H1 (cell line): ENCODE measurements at regions not wholly inside any gene's neighbourhood (a gene's known extent, or its start where the extent isn't known, plus 50 kb on each side); places are given as distances from the start of the nearest gene placed in this dataset.
"Not testable (repeated sequence)": the region's sequence is repeated elsewhere in the genome, so short reads cannot be mapped to it uniquely, and the experiment has no call there.

Experiments used
- CTCF ChIA-PET: fragments of 300-600 bp; sonication (Branson Sonifier 250); formaldehyde crosslinking; loops from one replicate; lab custom pipeline; 2021; ENCODE audit not compliant: partially characterized antibody; lab: Charles Lee
- POLR2A ChIA-PET: fragments of 300-600 bp; sonication (Branson Sonifier 250); formaldehyde crosslinking; loops from one replicate; lab custom pipeline; 2021; ENCODE audit warnings: inconsistent platforms; ENCODE audit not compliant: partially characterized antibody; lab: Charles Lee
- DNase-seq, 2 experiments: peaks; one replicate each; pipeline versions ENCODE4 v3.0.0 to v3.0.0-alpha.2; 2010 to 2022; ENCODE audit warnings: low spot score in 2 of 2, low read depth in 1 of 2, mixed read lengths in 1 of 2
- FAIRE-seq: peaks from 2 replicates; lab custom pipeline; 2011; peaks lifted over from hg19 to GRCh38; lab: Jason Lieb, UNC
- H2AFZ ChIP-seq: 2 replicates; pipeline ENCODE4 v1.8.1; 2012; ENCODE audit warnings: low read length, inconsistent platforms
- H2AK5ac ChIP-seq: 2 replicates; pipeline ENCODE4 v1.6.1; 2013; ENCODE audit warnings: low read depth, low read length
- H2BK120ac ChIP-seq: replicated peaks from 2 replicates; pipeline ENCODE3; 2013; ENCODE audit warnings: low read depth, low read length, inconsistent platforms
- H2BK12ac ChIP-seq: 2 replicates; pipeline ENCODE4 v1.6.1; 2013; ENCODE audit warnings: low read depth, low read length
- H2BK15ac ChIP-seq: 2 replicates; pipeline ENCODE4 v1.6.1; 2013; ENCODE audit warnings: low read length
- H2BK20ac ChIP-seq: 2 replicates; pipeline ENCODE4 v1.6.1; 2013; ENCODE audit warnings: low read length
- H2BK5ac ChIP-seq: 2 replicates; pipeline ENCODE4 v1.6.1; 2013; ENCODE audit warnings: low read depth, low read length
- H3K14ac ChIP-seq: 2 replicates; pipeline ENCODE4 v1.6.1; 2013; ENCODE audit warnings: inconsistent platforms; ENCODE audit not compliant: insufficient read length
- H3K18ac ChIP-seq: 2 replicates; pipeline ENCODE4 v1.6.1; 2013; ENCODE audit warnings: low read length; ENCODE audit errors: extremely low read depth
- H3K23ac ChIP-seq: 2 replicates; pipeline ENCODE4 v1.6.1; 2013; ENCODE audit warnings: inconsistent platforms; ENCODE audit not compliant: insufficient read length
- H3K23me2 ChIP-seq: 2 replicates; pipeline ENCODE4 v1.6.1; 2013; ENCODE audit warnings: low read depth, low read length
- H3K27ac ChIP-seq: 2 replicates; pipeline ENCODE4 v1.6.1; 2011; ENCODE audit warnings: low read depth, low read length, inconsistent platforms
- H3K27me3 ChIP-seq, 4 experiments: replicated peaks in 1 of 4; 1 replicate in 1 of 4; 2 replicates in 3 of 4; pipeline versions ENCODE4 v1.6.1 to v1.8.1; 2011 to 2013; ENCODE audit warnings: low read length in 3 of 4, mild to moderate bottlenecking in 3 of 4, inconsistent platforms in 2 of 4, mixed read lengths in 2 of 4, moderate library complexity in 1 of 4; ENCODE audit not compliant: control insufficient read depth in 3 of 4, insufficient read depth in 3 of 4; ENCODE audit errors: extremely low read depth in 1 of 4
- H3K36me3 ChIP-seq, 4 experiments: 2 replicates each; pipeline versions ENCODE4 v1.6.1 to v1.8.1; 2011 to 2013; ENCODE audit warnings: mild to moderate bottlenecking in 4 of 4, low read length in 3 of 4, moderate library complexity in 2 of 4, control low read depth in 1 of 4, inconsistent platforms in 1 of 4; ENCODE audit not compliant: insufficient read depth in 4 of 4, control insufficient read depth in 2 of 4
- H3K4ac ChIP-seq: replicated peaks from 2 replicates; pipeline ENCODE3; 2013; ENCODE audit warnings: low read length, low read depth, mixed read lengths, inconsistent platforms; ENCODE audit not compliant: insufficient read length
- H3K4me1 ChIP-seq, 4 experiments: replicated peaks in 1 of 4; 1 replicate in 1 of 4; 2 replicates in 3 of 4; pipeline versions ENCODE4 v1.6.1 to v1.8.1; 2011 to 2013; ENCODE audit warnings: low read length in 3 of 4, inconsistent platforms in 2 of 4, mixed read lengths in 1 of 4; ENCODE audit not compliant: insufficient read depth in 4 of 4, control insufficient read depth in 3 of 4
- H3K4me2 ChIP-seq, 2 experiments: 2 replicates each; pipeline versions ENCODE4 v1.6.1 to v1.8.1; 2011 to 2013; ENCODE audit warnings: low read depth in 2 of 2, low read length in 2 of 2, control low read depth in 1 of 2, inconsistent platforms in 1 of 2, mild to moderate bottlenecking in 1 of 2; ENCODE audit not compliant: insufficient read depth in 1 of 2
- H3K4me3 ChIP-seq, 4 experiments: fragments of 200-600, 300-600 bp in 1 of 4; sonication (generic), shearing (Covaris generic), sonication (Bioruptor Twin) in 1 of 4; 2 replicates each; pipeline versions ENCODE4 v1.5.1 to v1.8.1; 2011 to 2016; ENCODE audit warnings: low read length in 4 of 4, low read depth in 3 of 4, control low read depth in 2 of 4, inconsistent platforms in 2 of 4, mild to moderate bottlenecking in 2 of 4, mixed read lengths in 1 of 4, moderate library complexity in 1 of 4; ENCODE audit not compliant: insufficient read depth in 2 of 4; ENCODE audit errors: extremely low read depth in 1 of 4
- H3K56ac ChIP-seq: replicated peaks from 2 replicates; pipeline ENCODE3; 2013; ENCODE audit warnings: low read depth, mild to moderate bottlenecking, mixed read lengths, low read length, inconsistent platforms; ENCODE audit not compliant: insufficient read length
- H3K79me1 ChIP-seq: 2 replicates; pipeline ENCODE4 v1.6.1; 2013; ENCODE audit warnings: low read depth, low read length, control low read depth
- H3K79me2 ChIP-seq, 2 experiments: 2 replicates each; pipeline versions ENCODE4 v1.6.1 to v1.8.1; 2012 to 2013; ENCODE audit warnings: low read length in 2 of 2, mild to moderate bottlenecking in 2 of 2, inconsistent platforms in 1 of 2; ENCODE audit not compliant: insufficient read depth in 2 of 2, control insufficient read depth in 1 of 2
- H3K9ac ChIP-seq, 4 experiments: replicated peaks in 1 of 4; 1 replicate in 1 of 4; 2 replicates in 3 of 4; pipeline versions ENCODE4 v1.6.1 to v1.8.1; 2011 to 2013; ENCODE audit warnings: low read depth in 3 of 4, low read length in 3 of 4, control low read depth in 2 of 4, mild to moderate bottlenecking in 2 of 4, moderate library complexity in 2 of 4, inconsistent platforms in 1 of 4; ENCODE audit errors: extremely low read depth in 1 of 4
- H3K9me3 ChIP-seq, 2 experiments: 2 replicates each; pipeline versions ENCODE4 v1.6.1 to v1.8.1; 2012 to 2013; ENCODE audit warnings: mild to moderate bottlenecking in 2 of 2, moderate library complexity in 2 of 2, control low read depth in 1 of 2, inconsistent platforms in 1 of 2, low read depth in 1 of 2, low read length in 1 of 2, mixed read lengths in 1 of 2; ENCODE audit not compliant: insufficient read depth in 2 of 2
- H4K20me1 ChIP-seq, 2 experiments: replicated peaks in 1 of 2; 2 replicates each; pipeline versions ENCODE3 to v1.8.1; 2011 to 2013; ENCODE audit warnings: inconsistent platforms in 2 of 2, low read length in 2 of 2, mild to moderate bottlenecking in 1 of 2; ENCODE audit not compliant: insufficient read depth in 2 of 2, control insufficient read depth in 1 of 2
- H4K5ac ChIP-seq: 2 replicates; pipeline ENCODE4 v1.6.1; 2013; ENCODE audit warnings: low read length, low read depth, mixed read lengths, inconsistent platforms; ENCODE audit not compliant: insufficient read length
- H4K8ac ChIP-seq: 2 replicates; pipeline ENCODE4 v1.8.0; 2013; ENCODE audit warnings: mild to moderate bottlenecking, moderate library complexity, low read length, inconsistent platforms; ENCODE audit not compliant: insufficient read depth; ENCODE audit errors: extremely low read depth
- H4K91ac ChIP-seq: replicated peaks from 2 replicates; pipeline ENCODE3; 2013; ENCODE audit warnings: low read length, mixed read lengths, inconsistent platforms; ENCODE audit not compliant: insufficient read length
- WGBS, 2 experiments: shearing (Covaris generic) in 1 of 2; methylation state at CpG; one replicate each; pipeline versions ENCODE4 v1.1.6 to v1.1.7; 2013 to 2015; ENCODE audit warnings: low lambda C conversion rate in 2 of 2, mixed read lengths in 2 of 2, inconsistent platforms in 1 of 2, low coverage in 1 of 2, missing lambda C conversion rate in 1 of 2; ENCODE audit not compliant: insufficient replicate concordance in 2 of 2, insufficient coverage in 1 of 2, insufficient read length in 1 of 2; ENCODE audit errors: extremely low coverage in 1 of 2, missing lambda C conversion rate in 1 of 2; 5-methylcytosine and 5-hydroxymethylcytosine counted together

DNA sequence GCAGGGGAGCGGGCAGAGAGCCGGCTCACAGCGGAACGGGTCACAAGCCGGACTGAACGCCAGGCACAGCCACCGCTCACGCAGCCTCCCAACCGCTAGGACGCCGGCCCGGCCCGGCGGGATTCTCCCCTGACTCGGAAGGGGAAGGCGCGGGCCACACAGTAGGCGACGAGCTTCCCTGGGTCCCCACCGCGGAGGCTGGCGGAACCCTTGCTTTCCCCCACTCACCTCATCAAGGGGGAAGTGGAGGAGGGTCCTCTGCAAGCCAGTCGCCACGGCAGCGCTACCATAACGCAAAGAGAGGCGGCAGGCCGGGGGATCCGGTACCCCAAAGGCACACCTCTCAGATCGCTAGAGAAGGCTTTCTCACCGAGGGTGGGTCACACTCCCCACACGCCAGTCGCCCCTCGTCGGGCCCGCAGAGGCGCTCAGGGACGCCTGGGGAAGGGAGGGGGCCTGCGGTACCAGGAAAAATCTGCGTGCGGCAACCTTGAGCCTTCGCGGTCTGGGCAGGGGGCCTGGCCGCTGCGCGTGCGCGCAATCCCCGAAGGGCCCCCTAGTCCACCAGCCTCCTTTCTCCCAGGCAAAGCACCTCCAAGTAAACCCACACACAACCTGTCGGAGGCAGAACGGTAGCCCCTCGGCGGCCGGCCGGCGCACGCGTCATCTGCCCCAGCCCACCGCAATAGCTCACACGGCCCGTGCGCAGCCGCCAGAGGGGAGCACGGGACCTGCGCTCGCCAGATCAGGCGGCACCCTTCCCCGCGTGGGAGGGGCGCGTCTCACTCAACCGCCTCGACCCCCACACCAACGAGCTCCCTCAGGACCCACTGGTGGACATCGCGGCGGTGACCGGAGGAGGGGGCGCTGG is 95.8 kb upstream of the ANKRD30BL start:
- H2BK120ac ChIP-seq, H3K23me2 ChIP-seq, H3K4me1 ChIP-seq, H2AFZ ChIP-seq, H3K79me1 ChIP-seq, H3K4ac ChIP-seq, H3K9ac ChIP-seq, H4K5ac ChIP-seq, H3K56ac ChIP-seq, H3K36me3 ChIP-seq, H4K20me1 ChIP-seq, H2AK5ac ChIP-seq, H2BK20ac ChIP-seq, H4K8ac ChIP-seq, H2BK12ac ChIP-seq, H3K18ac ChIP-seq, H3K14ac ChIP-seq, H2BK15ac ChIP-seq, CTCF ChIA-PET, H3K79me2 ChIP-seq, H4K91ac ChIP-seq, H3K4me3 ChIP-seq, H3K27me3 ChIP-seq, H3K23ac ChIP-seq, H2BK5ac ChIP-seq, H3K27ac ChIP-seq, H3K4me2 ChIP-seq, POLR2A ChIA-PET: not testable (repeated sequence)
- peaks cover 0 to 46% of the 10 kb centered on the region in 2 experiments; a peak in 2 of 4 replicates for H3K9me3 ChIP-seq
- 86% methylated on average over 25 of the region's 79 CpGs; no CpG with 5 or more reads in 1 of the 2 experiments for WGBS, 2 experiments
- DNase-seq (peak in 1 of 2 experiments; percentile 39), FAIRE-seq (peak; percentile 94)

DNA sequence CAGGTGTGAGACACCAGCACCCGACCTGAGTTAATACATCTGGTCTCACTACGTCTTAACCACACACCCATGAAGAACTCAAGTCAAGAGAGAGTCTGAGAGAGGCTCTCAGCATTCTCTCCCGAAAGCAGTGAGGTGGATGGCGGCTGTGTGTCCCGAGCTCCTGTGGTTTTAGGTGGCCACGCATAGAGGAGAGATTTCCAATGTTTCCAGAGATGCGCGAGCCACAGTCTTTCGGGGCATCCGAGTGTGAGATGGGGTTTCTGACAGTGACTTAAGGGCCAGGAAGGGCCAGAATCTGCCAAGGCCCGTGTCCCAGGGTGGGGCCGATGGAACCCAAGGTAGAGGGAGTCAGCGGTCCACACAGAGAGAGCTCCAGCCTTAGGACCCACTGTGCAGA is 97.5 kb upstream of the ANKRD30BL start:
- H4K8ac ChIP-seq = not testable (repeated sequence)

More for the DNA sequence above, 97.5 kb upstream of the ANKRD30BL start:
- H3K9me3 ChIP-seq = peaks cover 0 to 28% of the 10 kb centered on the region in 2 experiments; a peak in 2 of 4 replicates
- H3K36me3 ChIP-seq, H2BK120ac ChIP-seq, H4K5ac ChIP-seq, POLR2A ChIA-PET, H3K9ac ChIP-seq, H2BK15ac ChIP-seq, H4K20me1 ChIP-seq, H2BK12ac ChIP-seq, H3K79me2 ChIP-seq, H3K4me2 ChIP-seq, H2BK20ac ChIP-seq, H4K91ac ChIP-seq, H3K14ac ChIP-seq, H3K27me3 ChIP-seq, CTCF ChIA-PET, H3K4me1 ChIP-seq, H2BK5ac ChIP-seq, H3K4ac ChIP-seq, H2AK5ac ChIP-seq, DNase-seq, H3K18ac ChIP-seq, H3K4me3 ChIP-seq, H3K23ac ChIP-seq, H3K56ac ChIP-seq, H3K23me2 ChIP-seq, H3K27ac ChIP-seq, H2AFZ ChIP-seq, H3K79me1 ChIP-seq: not testable (repeated sequence)
- WGBS, 2 experiments = 94% methylated on average over 13 of the region's 13 CpGs; no CpG with 5 or more reads in 1 of the 2 experiments
- FAIRE-seq = peak; percentile 94
